ENCODE measurements at regions not wholly inside any gene's neighbourhood (a gene's known extent, or its start where the extent isn't known, plus 50 kb on each side); places are given as distances from the start of the nearest gene placed in this dataset.
"Not testable (repeated sequence)": the region's sequence is repeated elsewhere in the genome, so short reads cannot be mapped to it uniquely, and the experiment has no call there.

DNA sequence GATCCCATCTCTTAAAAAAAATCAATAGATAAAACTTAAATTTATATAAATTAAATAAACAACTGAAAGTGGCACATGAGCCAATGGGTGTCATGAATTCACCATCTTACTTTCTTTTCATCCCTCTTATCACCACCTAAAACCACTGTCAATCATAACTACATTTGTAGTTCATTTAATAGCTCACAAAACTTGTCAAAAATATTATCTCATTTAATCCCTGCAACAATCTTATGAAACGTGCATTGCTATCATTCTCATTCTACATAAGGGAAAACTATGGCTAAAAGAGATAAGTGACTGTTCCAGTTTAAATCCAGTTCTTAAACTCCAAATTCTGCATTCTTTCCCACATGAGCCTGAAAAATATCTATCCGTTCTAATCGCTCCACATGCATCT is 80.6 kb upstream of the BEND6 start:
- no peaks in the 10 kb centered on the region for H3K36me3 Mint-ChIP-seq (ENCODE audit: low read depth)
- DNase-seq = no peak
- H3K9me3 Mint-ChIP-seq = peaks cover 4% of the 10 kb centered on the region
- ChIA-PET POLR2A (no interaction called here), CTCF (interaction anchor here (1.0 kb wide), 1 partner anchor 29 kb away, joined by 3 read pairs; no protein-coding TSS in a partner anchor)
- no peaks in the 10 kb centered on the region for H3K4me1 Mint-ChIP-seq
- H3K4me3 Mint-ChIP-seq = no peak overlapping the region
- no peak overlapping the region for H3K27ac Mint-ChIP-seq
- no peak for ATAC-seq (ENCODE audit: low read depth)
- intact Hi-C loops (cut with micrococcal nuclease) = no loop called here
- TF ChIP-seq, protein P1, sequence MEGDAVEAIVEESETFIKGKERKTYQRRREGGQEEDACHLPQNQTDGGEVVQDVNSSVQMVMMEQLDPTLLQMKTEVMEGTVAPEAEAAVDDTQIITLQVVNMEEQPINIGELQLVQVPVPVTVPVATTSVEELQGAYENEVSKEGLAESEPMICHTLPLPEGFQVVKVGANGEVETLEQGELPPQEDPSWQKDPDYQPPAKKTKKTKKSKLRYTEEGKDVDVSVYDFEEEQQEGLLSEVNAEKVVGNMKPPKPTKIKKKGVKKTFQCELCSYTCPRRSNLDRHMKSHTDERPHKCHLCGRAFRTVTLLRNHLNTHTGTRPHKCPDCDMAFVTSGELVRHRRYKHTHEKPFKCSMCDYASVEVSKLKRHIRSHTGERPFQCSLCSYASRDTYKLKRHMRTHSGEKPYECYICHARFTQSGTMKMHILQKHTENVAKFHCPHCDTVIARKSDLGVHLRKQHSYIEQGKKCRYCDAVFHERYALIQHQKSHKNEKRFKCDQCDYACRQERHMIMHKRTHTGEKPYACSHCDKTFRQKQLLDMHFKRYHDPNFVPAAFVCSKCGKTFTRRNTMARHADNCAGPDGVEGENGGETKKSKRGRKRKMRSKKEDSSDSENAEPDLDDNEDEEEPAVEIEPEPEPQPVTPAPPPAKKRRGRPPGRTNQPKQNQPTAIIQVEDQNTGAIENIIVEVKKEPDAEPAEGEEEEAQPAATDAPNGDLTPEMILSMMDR (IDR thresholded peaks at IDR 0.05) = no peak
- peaks cover 9% of the 10 kb centered on the region for H3K27me3 Mint-ChIP-seq

DNA sequence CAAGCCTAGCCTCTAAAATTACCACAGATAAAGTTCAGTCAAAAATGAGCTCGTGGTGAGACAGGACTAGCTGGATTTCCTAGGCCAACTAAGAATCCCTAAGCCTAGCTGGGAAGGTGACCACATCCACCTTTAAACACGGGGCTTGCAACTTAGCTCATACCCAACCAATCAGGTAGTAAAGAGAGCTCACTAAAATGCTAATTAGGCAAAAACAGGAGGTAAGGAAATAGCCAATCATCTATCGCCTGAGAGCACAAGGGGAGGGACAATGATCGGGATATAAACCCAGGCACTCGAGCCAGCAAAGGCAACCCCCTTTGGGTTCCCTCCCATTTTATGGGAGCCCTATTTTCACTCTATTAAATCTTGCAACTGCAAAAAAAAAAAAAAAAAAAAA is 84.9 kb upstream of the BEND6 start:
- ATAC-seq (ENCODE audit: low read depth); DNase-seq; intact Hi-C loops (cut with micrococcal nuclease); H3K27me3 Mint-ChIP-seq; H3K9me3 Mint-ChIP-seq; H3K4me3 Mint-ChIP-seq; H3K27ac Mint-ChIP-seq; H3K4me1 Mint-ChIP-seq; POLR2A ChIA-PET; H3K36me3 Mint-ChIP-seq (ENCODE audit: low read depth); CTCF ChIA-PET: not testable (repeated sequence)

GRCh38 chr6:56869346-56869745 is 85.6 kb upstream of the BEND6 start:
- TF ChIP-seq, protein P1 (IDR thresholded peaks at IDR 0.05) = no peak
- no peak overlapping the region for H3K27ac Mint-ChIP-seq
- ChIA-PET CTCF (no interaction called here), POLR2A (no interaction called here)
- intact Hi-C loops (cut with micrococcal nuclease) = no loop called here
- ATAC-seq (ENCODE audit: low read depth) (no peak), DNase-seq (no peak)
- no peaks in the 10 kb centered on the region for H3K36me3 Mint-ChIP-seq (ENCODE audit: low read depth)
- peaks cover under 1% of the 10 kb centered on the region for H3K9me3 Mint-ChIP-seq
- H3K27me3 Mint-ChIP-seq = peaks cover 3% of the 10 kb centered on the region
- no peaks in the 10 kb centered on the region for H3K4me1 Mint-ChIP-seq
- no peak overlapping the region for H3K4me3 Mint-ChIP-seq

DNA sequence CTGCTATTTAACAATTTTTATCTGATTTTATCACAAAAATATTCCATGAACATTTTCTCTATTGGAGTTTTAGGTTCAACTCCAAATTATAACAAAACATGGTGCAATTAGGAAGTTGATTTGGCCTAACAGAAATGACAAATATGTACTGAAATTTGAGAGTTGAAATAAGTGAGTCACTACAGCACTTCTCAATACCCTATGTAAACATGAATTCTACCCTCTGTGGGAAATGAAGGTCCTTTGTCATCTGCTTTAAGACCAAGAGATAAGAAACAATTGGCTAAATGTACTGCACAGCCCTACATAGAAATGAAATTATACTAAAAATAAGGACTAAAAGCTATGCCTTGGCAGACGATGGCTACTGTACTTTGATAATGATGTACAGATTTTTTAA is 86.2 kb upstream of the BEND6 start:
- DNase-seq (no peak), ATAC-seq (ENCODE audit: low read depth) (no peak)
- Mint-ChIP-seq H3K27ac (no peak overlapping the region), H3K4me1 (no peaks in the 10 kb centered on the region), H3K36me3 (ENCODE audit: low read depth) (no peaks in the 10 kb centered on the region), H3K27me3 (peaks cover 2% of the 10 kb centered on the region), H3K9me3 (no peaks in the 10 kb centered on the region), H3K4me3 (no peak overlapping the region)
- TF ChIP-seq, protein P1 (IDR thresholded peaks at IDR 0.05) = no peak
- POLR2A ChIA-PET = no interaction called here
- CTCF ChIA-PET = no interaction called here
- intact Hi-C loops (cut with micrococcal nuclease) = no loop called here

GRCh38 chr6:56866917-56867522 is 87.9 kb upstream of the BEND6 start:
- intact Hi-C loops (cut with micrococcal nuclease) = no loop called here
- DNase-seq (no peak), ATAC-seq (ENCODE audit: low read depth) (no peak)
- Mint-ChIP-seq H3K9me3 (no peaks in the 10 kb centered on the region), H3K4me1 (no peaks in the 10 kb centered on the region), H3K27ac (no peak overlapping the region), H3K36me3 (ENCODE audit: low read depth) (no peaks in the 10 kb centered on the region), H3K4me3 (no peak overlapping the region), H3K27me3 (peaks cover 2% of the 10 kb centered on the region)
- ChIA-PET POLR2A (no interaction called here), CTCF (no interaction called here)
- TF ChIP-seq, protein P1 (IDR thresholded peaks at IDR 0.05) = no peak
